22Rv1 (cell line): ENCODE measurements at regions not wholly inside any gene's neighbourhood (a gene's known extent, or its start where the extent isn't known, plus 50 kb on each side); places are given as distances from the start of the nearest gene placed in this dataset.

Experiments used
- ZFX ChIP-seq: fragments of 450-650 bp; IDR thresholded peaks from 2 replicates; pipeline ENCODE4 v1.6.1; 2017; ENCODE audit warnings: antibody characterized with exemption, borderline replicate concordance
- TF ChIP-seq, protein P1 (sequence below): fragments of 450-650 bp; IDR thresholded peaks from 2 replicates; pipeline ENCODE4 v1.5.1; 2017; ENCODE audit warnings: mild to moderate bottlenecking

DNA sequence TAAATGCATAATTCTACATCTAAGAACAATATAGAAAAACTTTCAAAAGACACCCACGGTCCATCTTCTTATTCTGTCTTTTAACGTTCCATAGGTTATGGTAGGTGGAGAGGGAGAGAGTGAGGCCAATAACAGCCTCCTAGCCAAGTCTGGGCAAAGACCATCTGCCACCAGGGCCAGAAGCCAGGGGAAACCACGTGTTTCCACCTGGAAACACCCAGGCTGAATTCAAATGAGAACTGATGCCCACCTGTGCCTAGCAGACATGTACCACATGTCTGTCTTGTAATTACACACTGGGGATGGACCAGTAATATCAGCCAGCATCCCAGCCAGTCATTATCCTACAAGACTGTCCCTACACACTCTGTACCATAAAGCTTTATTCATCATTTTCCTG lies 1573.1 kb downstream of the EFNB2 start:
- TF ChIP-seq, protein P1, sequence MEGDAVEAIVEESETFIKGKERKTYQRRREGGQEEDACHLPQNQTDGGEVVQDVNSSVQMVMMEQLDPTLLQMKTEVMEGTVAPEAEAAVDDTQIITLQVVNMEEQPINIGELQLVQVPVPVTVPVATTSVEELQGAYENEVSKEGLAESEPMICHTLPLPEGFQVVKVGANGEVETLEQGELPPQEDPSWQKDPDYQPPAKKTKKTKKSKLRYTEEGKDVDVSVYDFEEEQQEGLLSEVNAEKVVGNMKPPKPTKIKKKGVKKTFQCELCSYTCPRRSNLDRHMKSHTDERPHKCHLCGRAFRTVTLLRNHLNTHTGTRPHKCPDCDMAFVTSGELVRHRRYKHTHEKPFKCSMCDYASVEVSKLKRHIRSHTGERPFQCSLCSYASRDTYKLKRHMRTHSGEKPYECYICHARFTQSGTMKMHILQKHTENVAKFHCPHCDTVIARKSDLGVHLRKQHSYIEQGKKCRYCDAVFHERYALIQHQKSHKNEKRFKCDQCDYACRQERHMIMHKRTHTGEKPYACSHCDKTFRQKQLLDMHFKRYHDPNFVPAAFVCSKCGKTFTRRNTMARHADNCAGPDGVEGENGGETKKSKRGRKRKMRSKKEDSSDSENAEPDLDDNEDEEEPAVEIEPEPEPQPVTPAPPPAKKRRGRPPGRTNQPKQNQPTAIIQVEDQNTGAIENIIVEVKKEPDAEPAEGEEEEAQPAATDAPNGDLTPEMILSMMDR = no peak
- no peak for TF ChIP-seq ZFX
